ENCODE measurements at regions not wholly inside any gene's neighbourhood (a gene's known extent, or its start where the extent isn't known, plus 50 kb on each side); places are given as distances from the start of the nearest gene placed in this dataset.

- CTCF ChIA-PET: no interaction called here
Measured at GRCh38 chr9:25010027-25010662, 464.4 kb upstream of the IZUMO3 start.

GRCh38 chr9:25003686-25004085, 458.0 kb upstream of the IZUMO3 start:
- ATAC-seq (no peak), DNase-seq (ENCODE audit: low read depth, low spot score) (no peak)
- Histone ChIP-seq H3K27ac (ENCODE audit: low read length) (no peak overlapping the region), H3K9me3 (ENCODE audit: control insufficient read depth, insufficient read depth, low read depth, low read length) (no peaks in the 10 kb centered on the region), H3K4me3 (ENCODE audit: low read depth in 2 of 2, low read length in 2 of 2) (no peak overlapping the region), H3K27me3 (ENCODE audit: control insufficient read depth, insufficient read depth, low read length) (no peaks in the 10 kb centered on the region), H3K4me1 (ENCODE audit: control insufficient read depth, insufficient read depth, low read length) (no peaks in the 10 kb centered on the region), H3K36me3 (ENCODE audit: control insufficient read depth, insufficient read depth, low read length) (no peaks in the 10 kb centered on the region)
- POLR2A ChIA-PET: no interaction called here
- intact Hi-C loops (cut with micrococcal nuclease; ENCODE audit: unreplicated experiment) (no loop called here), in situ Hi-C loops (cut with HindIII; ENCODE audit: low pct_unique_long_range_greater_than_20kb, low sequenced_read_pairs) (no loop called here)
- BruUV-seq (replicated peaks): no TSS peak
- TF ChIP-seq TCF7L2 (IDR thresholded peaks at IDR 0.05; ENCODE audit: low read depth, low read length): no peak
- TF ChIP-seq POLR2AphosphoS5 (IDR thresholded peaks at IDR 0.05; ENCODE audit: low read depth, low read length): no peak
- no peak for TF ChIP-seq CTCF (IDR thresholded peaks at IDR 0.05)
- no peak for TF ChIP-seq SIN3A (IDR thresholded peaks at IDR 0.05; ENCODE audit: borderline replicate concordance, insufficient read depth, low read depth, low read length)
- no peak for TF ChIP-seq REST (IDR thresholded peaks at IDR 0.05; ENCODE audit: insufficient read depth in 1 of 2, low read depth in 2 of 2, low read length in 1 of 2)
- CTCF ChIA-PET: no interaction called here

More at GRCh38 chr9:25010027-25010662, 464.4 kb upstream of the IZUMO3 start:
- Histone ChIP-seq H3K27me3 (ENCODE audit: control insufficient read depth, insufficient read depth, low read length) (no peaks in the 10 kb centered on the region), H3K27ac (ENCODE audit: low read length) (no peak overlapping the region), H3K9me3 (ENCODE audit: control insufficient read depth, insufficient read depth, low read depth, low read length) (no peaks in the 10 kb centered on the region), H3K36me3 (ENCODE audit: control insufficient read depth, insufficient read depth, low read length) (no peaks in the 10 kb centered on the region), H3K4me1 (ENCODE audit: control insufficient read depth, insufficient read depth, low read length) (no peaks in the 10 kb centered on the region), H3K4me3 (ENCODE audit: low read depth in 2 of 2, low read length in 2 of 2) (no peak overlapping the region)
- in situ Hi-C loops (cut with HindIII; ENCODE audit: low pct_unique_long_range_greater_than_20kb, low sequenced_read_pairs) (no loop called here), intact Hi-C loops (cut with micrococcal nuclease; ENCODE audit: unreplicated experiment) (no loop called here)
- no TSS peak for BruUV-seq (replicated peaks)
- ATAC-seq (no peak), DNase-seq (ENCODE audit: low read depth, low spot score) (no peak)
- POLR2A ChIA-PET: no interaction called here
- TF ChIP-seq CTCF (IDR thresholded peaks at IDR 0.05) (no peak), SIN3A (IDR thresholded peaks at IDR 0.05; ENCODE audit: borderline replicate concordance, insufficient read depth, low read depth, low read length) (no peak), POLR2AphosphoS5 (IDR thresholded peaks at IDR 0.05; ENCODE audit: low read depth, low read length) (no peak), TCF7L2 (IDR thresholded peaks at IDR 0.05; ENCODE audit: low read depth, low read length) (no peak), REST (IDR thresholded peaks at IDR 0.05; ENCODE audit: insufficient read depth in 1 of 2, low read depth in 2 of 2, low read length in 1 of 2) (no peak)
